ENCODE measurements at regions not wholly inside any gene's neighbourhood (a gene's known extent, or its start where the extent isn't known, plus 50 kb on each side); places are given as distances from the start of the nearest gene placed in this dataset.

DNA sequence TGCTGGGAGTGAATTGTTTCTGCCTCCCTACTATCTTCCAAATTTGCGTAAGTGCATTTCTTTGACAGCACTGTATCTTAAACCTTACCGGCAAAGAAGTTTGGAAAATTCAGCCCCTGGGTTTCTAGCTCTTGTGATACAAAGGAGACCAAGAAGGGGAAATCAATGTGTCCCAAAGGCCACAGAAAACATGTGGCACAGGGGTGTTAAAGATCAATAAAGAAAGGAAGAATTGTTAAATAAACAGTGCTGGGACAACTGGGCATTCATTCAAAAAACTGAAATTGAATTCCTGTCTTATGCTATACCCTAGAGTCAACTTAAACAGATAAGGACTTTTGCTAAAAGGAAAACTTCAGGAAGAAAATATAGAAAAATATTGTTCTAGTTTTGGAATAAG is 328.1 kb downstream of the MAN2A1 start:
- TF ChIP-seq, protein P1, sequence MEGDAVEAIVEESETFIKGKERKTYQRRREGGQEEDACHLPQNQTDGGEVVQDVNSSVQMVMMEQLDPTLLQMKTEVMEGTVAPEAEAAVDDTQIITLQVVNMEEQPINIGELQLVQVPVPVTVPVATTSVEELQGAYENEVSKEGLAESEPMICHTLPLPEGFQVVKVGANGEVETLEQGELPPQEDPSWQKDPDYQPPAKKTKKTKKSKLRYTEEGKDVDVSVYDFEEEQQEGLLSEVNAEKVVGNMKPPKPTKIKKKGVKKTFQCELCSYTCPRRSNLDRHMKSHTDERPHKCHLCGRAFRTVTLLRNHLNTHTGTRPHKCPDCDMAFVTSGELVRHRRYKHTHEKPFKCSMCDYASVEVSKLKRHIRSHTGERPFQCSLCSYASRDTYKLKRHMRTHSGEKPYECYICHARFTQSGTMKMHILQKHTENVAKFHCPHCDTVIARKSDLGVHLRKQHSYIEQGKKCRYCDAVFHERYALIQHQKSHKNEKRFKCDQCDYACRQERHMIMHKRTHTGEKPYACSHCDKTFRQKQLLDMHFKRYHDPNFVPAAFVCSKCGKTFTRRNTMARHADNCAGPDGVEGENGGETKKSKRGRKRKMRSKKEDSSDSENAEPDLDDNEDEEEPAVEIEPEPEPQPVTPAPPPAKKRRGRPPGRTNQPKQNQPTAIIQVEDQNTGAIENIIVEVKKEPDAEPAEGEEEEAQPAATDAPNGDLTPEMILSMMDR (IDR thresholded peaks at IDR 0.05): no peak
- no peak for TF ChIP-seq POLR2A (IDR thresholded peaks at IDR 0.05)

All from testis (tissue), 2 donors.